PC-9 (cell line): ENCODE measurements at regions not wholly inside any gene's neighbourhood (a gene's known extent, or its start where the extent isn't known, plus 50 kb on each side); places are given as distances from the start of the nearest gene placed in this dataset.

Experiments used
- BruUV-seq: library from RNA; stranded (reverse); fragments of 400-500 nt; replicated peaks from 2 replicates; lab custom pipeline; 2021; lab: Mats Ljungman, UMichigan
- CTCF ChIA-PET: fragments of 300-600 bp; sonication (Branson Sonifier 250); formaldehyde crosslinking; loops from one replicate; lab custom pipeline; 2022; ENCODE audit warnings: antibody characterized with exemption; lab: Charles Lee
- POLR2A ChIA-PET: fragments of 300-600 bp; sonication (Branson Sonifier 250); formaldehyde crosslinking; loops from one replicate; lab custom pipeline; 2022; ENCODE audit warnings: antibody characterized with exemption; ENCODE audit not compliant: unreplicated experiment; lab: Charles Lee
- DNase-seq, 2 experiments: peaks; one replicate each; pipeline versions ENCODE4 v3.0.0 to v3.0.0-alpha.2; 2015 to 2022; ENCODE audit warnings: mixed read lengths in 1 of 2
- H2AFZ ChIP-seq: fragments of 200-600 bp; sonication (generic); 2 replicates; pipeline ENCODE4 v1.8.1; 2017; ENCODE audit warnings: antibody characterized with exemption
- H3F3A ChIP-seq: fragments of 200-600 bp; sonication (generic); 2 replicates; pipeline ENCODE4 v1.8.1; 2017; ENCODE audit warnings: antibody characterized with exemption, mild to moderate bottlenecking, low read depth; ENCODE audit not compliant: insufficient read depth
- H3K27ac ChIP-seq: fragments of 200-600 bp; sonication (generic); 2 replicates; pipeline ENCODE4 v1.6.1; 2016; ENCODE audit warnings: mixed run types
- H3K27me3 ChIP-seq: fragments of 200-600 bp; sonication (generic); 2 replicates; pipeline ENCODE4 v1.6.1; 2016; ENCODE audit warnings: low read depth, mixed run types; ENCODE audit not compliant: insufficient read depth
- H3K36me3 ChIP-seq: fragments of 200-600 bp; sonication (generic); 2 replicates; pipeline ENCODE4 v1.6.1; 2016; ENCODE audit warnings: low read depth, mixed run types
- H3K4me1 ChIP-seq: fragments of 200-600 bp; sonication (generic); replicated peaks from 2 replicates; pipeline ENCODE4 v1.6.1; 2016; ENCODE audit warnings: mixed run types; ENCODE audit not compliant: insufficient read depth
- H3K4me2 ChIP-seq: fragments of 200-600 bp; sonication (generic); 2 replicates; pipeline ENCODE4 v1.6.1; 2017; ENCODE audit warnings: mixed run types
- H3K4me3 ChIP-seq: fragments of 200-600 bp; sonication (generic); 2 replicates; pipeline ENCODE4 v1.6.1; 2016; ENCODE audit warnings: mixed run types
- H3K79me2 ChIP-seq: fragments of 200-600 bp; sonication (generic); 2 replicates; pipeline ENCODE4 v1.6.1; 2017; ENCODE audit warnings: low read depth, mixed run types
- H3K9me2 ChIP-seq: fragments of 200-600 bp; sonication (generic); 2 replicates; pipeline ENCODE4 v1.8.1; 2017; ENCODE audit warnings: mild to moderate bottlenecking; ENCODE audit not compliant: insufficient read depth
- H3K9me3 ChIP-seq: fragments of 200-600 bp; sonication (generic); 2 replicates; pipeline ENCODE4 v1.8.1; 2016; ENCODE audit warnings: low read depth; ENCODE audit not compliant: insufficient read depth
- H4K20me1 ChIP-seq: fragments of 200-600 bp; sonication (generic); 2 replicates; pipeline ENCODE4 v1.8.1; 2017; ENCODE audit not compliant: insufficient read depth
- EZH2 ChIP-seq: fragments of 200-600 bp; sonication (generic); IDR thresholded peaks from 2 replicates; pipeline ENCODE4 v1.8.0; 2017; ENCODE audit warnings: antibody characterized with exemption, low read depth
- intact Hi-C: fragments of 100-400 bp; cut with micrococcal nuclease; formaldehyde crosslinking; loops from one replicate; pipeline ENCODE4 v1.10.0; 2022; ENCODE audit not compliant: unreplicated experiment
- TF ChIP-seq, protein P1 (sequence below): fragments of 200-600 bp; sonication (generic); conservative IDR thresholded peaks from 2 replicates; pipeline ENCODE4 v1.6.1; 2017; ENCODE audit warnings: mixed run types, antibody characterized with exemption, mild to moderate bottlenecking, moderate library complexity

DNA sequence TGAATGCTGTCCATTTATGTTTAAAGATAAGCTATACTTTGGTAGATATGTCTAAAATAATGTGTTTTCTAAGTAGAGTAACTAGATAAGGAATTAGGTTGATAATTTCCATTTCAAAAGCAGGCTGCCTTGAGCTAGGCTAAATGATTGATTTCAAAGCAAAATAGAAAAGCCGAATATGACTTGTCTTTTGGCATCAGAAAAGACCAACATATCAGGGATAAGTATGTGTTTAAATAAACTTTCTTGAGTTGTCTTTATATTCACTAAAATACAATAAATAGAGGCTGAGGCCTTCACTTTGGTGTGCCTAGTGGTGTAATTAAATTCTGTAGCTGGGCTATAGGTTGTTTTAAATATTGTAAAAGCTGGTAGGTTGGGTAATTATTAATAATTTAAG is 569.0 kb downstream of the TAF11L14 start:
- TF ChIP-seq EZH2 = no peak
- TF ChIP-seq, protein P1, sequence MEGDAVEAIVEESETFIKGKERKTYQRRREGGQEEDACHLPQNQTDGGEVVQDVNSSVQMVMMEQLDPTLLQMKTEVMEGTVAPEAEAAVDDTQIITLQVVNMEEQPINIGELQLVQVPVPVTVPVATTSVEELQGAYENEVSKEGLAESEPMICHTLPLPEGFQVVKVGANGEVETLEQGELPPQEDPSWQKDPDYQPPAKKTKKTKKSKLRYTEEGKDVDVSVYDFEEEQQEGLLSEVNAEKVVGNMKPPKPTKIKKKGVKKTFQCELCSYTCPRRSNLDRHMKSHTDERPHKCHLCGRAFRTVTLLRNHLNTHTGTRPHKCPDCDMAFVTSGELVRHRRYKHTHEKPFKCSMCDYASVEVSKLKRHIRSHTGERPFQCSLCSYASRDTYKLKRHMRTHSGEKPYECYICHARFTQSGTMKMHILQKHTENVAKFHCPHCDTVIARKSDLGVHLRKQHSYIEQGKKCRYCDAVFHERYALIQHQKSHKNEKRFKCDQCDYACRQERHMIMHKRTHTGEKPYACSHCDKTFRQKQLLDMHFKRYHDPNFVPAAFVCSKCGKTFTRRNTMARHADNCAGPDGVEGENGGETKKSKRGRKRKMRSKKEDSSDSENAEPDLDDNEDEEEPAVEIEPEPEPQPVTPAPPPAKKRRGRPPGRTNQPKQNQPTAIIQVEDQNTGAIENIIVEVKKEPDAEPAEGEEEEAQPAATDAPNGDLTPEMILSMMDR = no peak
- Histone ChIP-seq H3K9me3 (no peaks in the 10 kb centered on the region), H3K27ac (no peak overlapping the region), H3K4me3 (no peak overlapping the region), H2AFZ (no peak overlapping the region), H4K20me1 (no peaks in the 10 kb centered on the region), H3K36me3 (no peaks in the 10 kb centered on the region), H3K4me2 (no peak overlapping the region), H3K27me3 (no peaks in the 10 kb centered on the region), H3K4me1 (no peaks in the 10 kb centered on the region), H3F3A (no peaks in the 10 kb centered on the region), H3K79me2 (no peaks in the 10 kb centered on the region), H3K9me2 (no peaks in the 10 kb centered on the region)
- CTCF ChIA-PET = no interaction called here
- POLR2A ChIA-PET = no interaction called here
- intact Hi-C loops = no loop called here
- DNase-seq = no peak
- BruUV-seq = no TSS peak

- CTCF ChIA-PET = no interaction called here
Observed at GRCh38 chr5:18213666-18214065, 579.4 kb downstream of the TAF11L14 start.

GRCh38 chr5:18216016-18216415 is 581.8 kb downstream of the TAF11L14 start:
- no peaks in the 10 kb centered on the region for H3K79me2 ChIP-seq
- no peak overlapping the region for H3K27ac ChIP-seq
- no peak overlapping the region for H2AFZ ChIP-seq
- H3K36me3 ChIP-seq = no peaks in the 10 kb centered on the region
- intact Hi-C loops = no loop called here
- BruUV-seq = no TSS peak
- no peaks in the 10 kb centered on the region for H3K9me3 ChIP-seq
- TF ChIP-seq, protein P1 = no peak
- TF ChIP-seq EZH2 = no peak
- H3F3A ChIP-seq = no peaks in the 10 kb centered on the region
- no peak overlapping the region for H3K4me3 ChIP-seq
- no peaks in the 10 kb centered on the region for H3K27me3 ChIP-seq
- ChIA-PET CTCF (no interaction called here), POLR2A (no interaction called here)
- H3K9me2 ChIP-seq = no peaks in the 10 kb centered on the region; the same call in 1 of the 2 replicates
- no peaks in the 10 kb centered on the region for H4K20me1 ChIP-seq
- no peak overlapping the region for H3K4me2 ChIP-seq
- DNase-seq = no peak
- H3K4me1 ChIP-seq = no peaks in the 10 kb centered on the region

More at GRCh38 chr5:18213666-18214065, 579.4 kb downstream of the TAF11L14 start:
- H2AFZ ChIP-seq = no peak overlapping the region
- no peak overlapping the region for H3K4me3 ChIP-seq
- H3F3A ChIP-seq = no peaks in the 10 kb centered on the region
- no peaks in the 10 kb centered on the region for H3K27me3 ChIP-seq
- no TSS peak for BruUV-seq
- POLR2A ChIA-PET = no interaction called here
- DNase-seq = no peak
- H3K4me2 ChIP-seq = no peak overlapping the region
- no peaks in the 10 kb centered on the region for H3K9me3 ChIP-seq
- no peak for TF ChIP-seq EZH2
- TF ChIP-seq, protein P1 = no peak
- H3K36me3 ChIP-seq = no peaks in the 10 kb centered on the region
- H3K4me1 ChIP-seq = no peaks in the 10 kb centered on the region
- no peaks in the 10 kb centered on the region for H4K20me1 ChIP-seq
- no peak overlapping the region for H3K27ac ChIP-seq
- H3K9me2 ChIP-seq = no peaks in the 10 kb centered on the region; the same call in 1 of the 2 replicates
- no peaks in the 10 kb centered on the region for H3K79me2 ChIP-seq
- intact Hi-C loops = no loop called here
